Prostate gland (tissue), 2 donors: ENCODE measurements at regions not wholly inside any gene's neighbourhood (a gene's known extent, or its start where the extent isn't known, plus 50 kb on each side); places are given as distances from the start of the nearest gene placed in this dataset.

Experiments
- CTCF ChIP-seq, 4 experiments: fragments of 200-600 bp in 2 of 4; fragments of 450-650 bp in 2 of 4; sonication (generic) in 2 of 4; IDR thresholded peaks; 1 replicate in 3 of 4; 2 replicates in 1 of 4; pipeline ENCODE4 v1.5.1; 2016 to 2019; ENCODE audit warnings: antibody characterized with exemption in 4 of 4, mild to moderate bottlenecking in 2 of 4, moderate library complexity in 2 of 4
- POLR2A ChIP-seq: fragments of 450-650 bp; IDR thresholded peaks from one replicate; pipeline ENCODE4 v1.6.1; 2016; ENCODE audit warnings: antibody characterized with exemption, mild to moderate bottlenecking
- POLR2AphosphoS5 ChIP-seq: sonication (generic); formaldehyde crosslinking; IDR thresholded peaks from one replicate; pipeline ENCODE4 v1.6.1; 2017; ENCODE audit warnings: antibody characterized with exemption

- TF ChIP-seq CTCF (IDR thresholded peaks at IDR 0.05) (no peak), POLR2AphosphoS5 (no peak), POLR2A (no peak)
Measured at GRCh38 chr1:87262688-87263087, 66.0 kb upstream of the LMO4 start.
